Ishikawa (cell line): ENCODE measurements at regions not wholly inside any gene's neighbourhood (a gene's known extent, or its start where the extent isn't known, plus 50 kb on each side); places are given as distances from the start of the nearest gene placed in this dataset.

ENCODE experiments used
- CEBPB ChIP-seq: IDR thresholded peaks from 2 replicates; pipeline ENCODE4 v1.6.1; 2012
- CREB1 ChIP-seq: IDR thresholded peaks from 2 replicates; pipeline ENCODE4 v1.6.1; 2012; ENCODE audit warnings: low read depth
- EGR1 ChIP-seq: IDR thresholded peaks from 2 replicates; pipeline ENCODE4 v1.6.1; 2012
- EP300 ChIP-seq: IDR thresholded peaks from 2 replicates; pipeline ENCODE4 v1.6.1; 2012; ENCODE audit warnings: borderline replicate concordance
- FOXM1 ChIP-seq: IDR thresholded peaks from 2 replicates; pipeline ENCODE4 v1.6.1; 2012; ENCODE audit warnings: low read depth, borderline replicate concordance
- MAX ChIP-seq: IDR thresholded peaks from 2 replicates; pipeline ENCODE4 v1.6.1; 2012
- NFIC ChIP-seq: IDR thresholded peaks from 2 replicates; pipeline ENCODE4 v1.6.1; 2012
- RAD21 ChIP-seq: IDR thresholded peaks from 2 replicates; pipeline ENCODE4 v1.6.1; 2012; ENCODE audit warnings: low read depth
- REST ChIP-seq: IDR thresholded peaks from 2 replicates; pipeline ENCODE4 v1.6.1; 2012; ENCODE audit warnings: low read depth, mild to moderate bottlenecking
- TAF1 ChIP-seq: IDR thresholded peaks from 2 replicates; pipeline ENCODE4 v1.6.1; 2012; ENCODE audit warnings: low read depth, mild to moderate bottlenecking
- TCF12 ChIP-seq: IDR thresholded peaks from 2 replicates; pipeline ENCODE4 v1.6.1; 2012; ENCODE audit warnings: low read depth
- TEAD4 ChIP-seq: IDR thresholded peaks from 2 replicates; pipeline ENCODE4 v1.6.1; 2012
- USF1 ChIP-seq: IDR thresholded peaks from 2 replicates; pipeline ENCODE4 v1.6.1; 2012
- YY1 ChIP-seq: IDR thresholded peaks from 2 replicates; pipeline ENCODE4 v1.6.1; 2012; ENCODE audit warnings: low read depth

GRCh38 chr6:40907198-40907701 lies 131.8 kb downstream of the UNC5CL start:
- TF ChIP-seq RAD21 (no peak), EP300 (peak; percentile 62; the same call in 1 of the 2 replicates), REST (no peak), CREB1 (no peak), NFIC (peak; percentile 85), TCF12 (peak; percentile 47), YY1 (no peak), MAX (no peak), FOXM1 (no peak), CEBPB (no peak), TAF1 (no peak), USF1 (no peak), EGR1 (no peak), TEAD4 (peak; percentile 36; the same call in 1 of the 2 replicates)
